Aorta (tissue), 5 donors: ENCODE measurements at regions not wholly inside any gene's neighbourhood (a gene's known extent, or its start where the extent isn't known, plus 50 kb on each side); places are given as distances from the start of the nearest gene placed in this dataset.

Experiments
- ATAC-seq: fragments of 200-7000 bp; cut with Tn5 transposase; one replicate; pipeline ENCODE4 v1.9.1; 2022; ENCODE audit warnings: moderate library complexity; ENCODE audit not compliant: low FRiP score
- DNase-seq, 2 donors: peaks; one replicate each; pipeline ENCODE4 v3.0.0-alpha.2; 2020
- H3K27ac ChIP-seq, 2 donors: one replicate each; pipeline ENCODE4 v1.5.1; 2013; ENCODE audit warnings: low read length in 2 of 2, mild to moderate bottlenecking in 2 of 2, moderate library complexity in 2 of 2, control low read depth in 1 of 2, inconsistent platforms in 1 of 2, low read depth in 1 of 2
- H3K27me3 ChIP-seq, 2 donors: one replicate each; pipeline ENCODE4 v1.6.1; 2013; ENCODE audit warnings: control low read depth in 1 of 2, low read length in 1 of 2, mild to moderate bottlenecking in 1 of 2, moderate library complexity in 1 of 2; ENCODE audit not compliant: insufficient read depth in 2 of 2, control insufficient read depth in 1 of 2
- H3K36me3 ChIP-seq, 2 donors: one replicate each; pipeline ENCODE4 v1.6.1; 2013; ENCODE audit warnings: control low read depth in 1 of 2, low read length in 1 of 2, mild to moderate bottlenecking in 1 of 2; ENCODE audit not compliant: insufficient read depth in 2 of 2, control insufficient read depth in 1 of 2
- H3K4me1 ChIP-seq, 2 donors: one replicate each; pipeline ENCODE4 v1.6.1; 2013; ENCODE audit warnings: low read length in 2 of 2, control low read depth in 1 of 2, mild to moderate bottlenecking in 1 of 2, moderate library complexity in 1 of 2; ENCODE audit not compliant: insufficient read depth in 2 of 2, control insufficient read depth in 1 of 2
- H3K4me3 ChIP-seq, 2 donors: one replicate each; pipeline ENCODE4 v1.5.1; 2013; ENCODE audit warnings: low read length in 2 of 2, control low read depth in 1 of 2, mild to moderate bottlenecking in 1 of 2
- H3K9me3 ChIP-seq: one replicate; pipeline ENCODE4 v1.6.1; 2013; ENCODE audit warnings: mild to moderate bottlenecking, low read length; ENCODE audit not compliant: control insufficient read depth
- WGBS, 2 donors: extraction: QIAGEN DNeasy Blood & Tissue Kit; methylation state at CpG; one replicate each; pipeline ENCODE4 v1.1.7; 2013; 5-methylcytosine and 5-hydroxymethylcytosine counted together
- intact Hi-C, 2 donors: fragments of 100-400 bp; cut with DNase I; formaldehyde crosslinking; loops; one replicate each; pipeline versions ENCODE4 v1.14.2 to v1.15.0; 2022
- donor health status: healthy with polysubstance abuse.
- donor health status: Bipolar disorder and iron deficiency.
- donor health status: DM: no; HTN: no; CAD: no.
- donor health status: DM: no; HTN: no; CAD: no.
- donor health status: DM: yes; HTN: yes; CAD: no.

GRCh38 chr20:6559791-6560190, 207.7 kb upstream of the BMP2 start:
- Histone ChIP-seq H3K4me3 (no peak overlapping the region), H3K27ac (no peak overlapping the region), H3K27me3 (peaks cover 0 to 1% of the 10 kb centered on the region in 2 donors), H3K4me1 (no peaks in the 10 kb centered on the region), H3K9me3 (no peaks in the 10 kb centered on the region), H3K36me3 (no peaks in the 10 kb centered on the region)
- ATAC-seq (no peak), DNase-seq (no peak)
- intact Hi-C loops, result no loop called here
- WGBS, 2 donors, result 83 to 87% methylated on average over 4 of the region's 4 CpGs

GRCh38 chr20:6558341-6558740, 209.1 kb upstream of the BMP2 start:
- peaks cover 0 to 1% of the 10 kb centered on the region in 2 donors for H3K27me3 ChIP-seq
- H3K4me1 ChIP-seq, result no peaks in the 10 kb centered on the region
- H3K27ac ChIP-seq, result no peak overlapping the region
- intact Hi-C loops, result no loop called here
- no peaks in the 10 kb centered on the region for H3K9me3 ChIP-seq
- H3K4me3 ChIP-seq, result no peak overlapping the region
- H3K36me3 ChIP-seq, result no peaks in the 10 kb centered on the region
- no peak for ATAC-seq
- WGBS, 2 donors, result 92 to 94% methylated on average over 2 of the region's 2 CpGs
- no peak for DNase-seq

- ATAC-seq, result no peak
- 4 to 9% methylated on average over 17 of the region's 17 CpGs for WGBS, 2 donors
Observed at GRCh38 chr20:6533761-6534479, 233.6 kb upstream of the BMP2 start.

GRCh38 chr20:6533351-6533750, 234.1 kb upstream of the BMP2 start:
- Histone ChIP-seq H3K36me3 (no peaks in the 10 kb centered on the region), H3K27ac (no peak overlapping the region), H3K27me3 (no peaks in the 10 kb centered on the region), H3K4me1 (no peaks in the 10 kb centered on the region), H3K9me3 (no peaks in the 10 kb centered on the region), H3K4me3 (no peak overlapping the region)
- 32 to 40% methylated on average over 2 of the region's 2 CpGs for WGBS, 2 donors
- intact Hi-C loops, result no loop called here
- DNase-seq, result no peak
- ATAC-seq, result no peak

More at GRCh38 chr20:6533761-6534479, 233.6 kb upstream of the BMP2 start:
- Histone ChIP-seq H3K9me3 (no peaks in the 10 kb centered on the region), H3K27me3 (no peaks in the 10 kb centered on the region), H3K4me3 (no peak overlapping the region), H3K27ac (no peak overlapping the region), H3K36me3 (no peaks in the 10 kb centered on the region), H3K4me1 (peaks cover 0 to 2% of the 10 kb centered on the region in 2 donors)
- no peak for DNase-seq
- intact Hi-C loops, result no loop called here

- Histone ChIP-seq H3K27ac (no peak overlapping the region), H3K4me1 (no peaks in the 10 kb centered on the region), H3K4me3 (no peak overlapping the region), H3K27me3 (no peaks in the 10 kb centered on the region), H3K9me3 (no peaks in the 10 kb centered on the region), H3K36me3 (no peaks in the 10 kb centered on the region)
- DNase-seq (no peak), ATAC-seq (no peak)
- intact Hi-C loops, result no loop called here
- 89 to 96% methylated on average over 3 of the region's 3 CpGs for WGBS, 2 donors
Observed at GRCh38 chr20:6530779-6531315, 236.6 kb upstream of the BMP2 start.

GRCh38 chr20:6530254-6530653, 237.2 kb upstream of the BMP2 start:
- H3K27ac ChIP-seq, result no peak overlapping the region
- H3K9me3 ChIP-seq, result no peaks in the 10 kb centered on the region
- no peaks in the 10 kb centered on the region for H3K27me3 ChIP-seq
- no peak for DNase-seq
- H3K4me3 ChIP-seq, result no peak overlapping the region
- H3K4me1 ChIP-seq, result no peaks in the 10 kb centered on the region
- intact Hi-C loops, result no loop called here
- H3K36me3 ChIP-seq, result no peaks in the 10 kb centered on the region
- ATAC-seq, result no peak

- H3K4me1 ChIP-seq, result no peaks in the 10 kb centered on the region
- H3K27me3 ChIP-seq, result no peaks in the 10 kb centered on the region
- ATAC-seq (no peak), DNase-seq (no peak)
- WGBS, 2 donors, result 73 to 81% methylated on average over 6 of the region's 6 CpGs
- no peak overlapping the region for H3K4me3 ChIP-seq
- intact Hi-C loops, result no loop called here
- no peak overlapping the region for H3K27ac ChIP-seq
- peaks cover 3% of the 10 kb centered on the region for H3K9me3 ChIP-seq
- no peaks in the 10 kb centered on the region for H3K36me3 ChIP-seq
Observed at GRCh38 chr20:6525447-6526303, 241.8 kb upstream of the BMP2 start.

GRCh38 chr20:6524305-6524704, 243.2 kb upstream of the BMP2 start:
- Histone ChIP-seq H3K9me3 (peaks cover 3% of the 10 kb centered on the region), H3K27me3 (no peaks in the 10 kb centered on the region), H3K4me3 (no peak overlapping the region), H3K4me1 (no peaks in the 10 kb centered on the region), H3K36me3 (no peaks in the 10 kb centered on the region), H3K27ac (no peak overlapping the region)
- 94 to 95% methylated on average over 3 of the region's 3 CpGs for WGBS, 2 donors
- DNase-seq (no peak), ATAC-seq (no peak)
- intact Hi-C loops, result no loop called here
